SK-N-SH treated with all-trans-retinoic acid at 6 μM for 48 hours (cell line): ENCODE measurements at regions not wholly inside any gene's neighbourhood (a gene's known extent, or its start where the extent isn't known, plus 50 kb on each side); places are given as distances from the start of the nearest gene placed in this dataset.

Experiments used
- ATAC-seq: fragments of 200-7000 bp; cut with Tn5 transposase; 3 replicates; pipeline ENCODE4 v1.9.1; 2020; ENCODE audit warnings: mild to moderate bottlenecking, moderate library complexity
- ARNTL ChIP-seq: fragments of 450-650 bp; formaldehyde crosslinking; IDR thresholded peaks from 2 replicates; pipeline ENCODE4 v1.5.0; 2020; ENCODE audit warnings: low read depth, mild to moderate bottlenecking, moderate library complexity, borderline replicate concordance
- CSDC2 ChIP-seq: fragments of 250-450 bp; sonication (Bioruptor Pico); IDR thresholded peaks from 2 replicates; pipeline ENCODE4 v1.5.0; 2020; ENCODE audit warnings: mild to moderate bottlenecking, moderate library complexity
- ESRRG ChIP-seq: fragments of 250-450 bp; sonication (Bioruptor Pico); IDR thresholded peaks from 2 replicates; pipeline ENCODE4 v1.6.1; 2021; ENCODE audit warnings: mild to moderate bottlenecking
- GLIS3 ChIP-seq: fragments of 250-450 bp; sonication (Bioruptor Pico); IDR thresholded peaks from 2 replicates; pipeline ENCODE4 v1.5.0; 2020; ENCODE audit warnings: mild to moderate bottlenecking, moderate library complexity
- ISL1 ChIP-seq: fragments of 250-450 bp; sonication (Bioruptor Pico); IDR thresholded peaks from 2 replicates; pipeline ENCODE4 v2.1.2; 2022; ENCODE audit warnings: mild to moderate bottlenecking, moderate library complexity
- PATZ1 ChIP-seq: fragments of 250-450 bp; sonication (Bioruptor Pico); IDR thresholded peaks from 2 replicates; pipeline ENCODE4 v1.8.0; 2020; ENCODE audit warnings: mild to moderate bottlenecking, moderate library complexity, borderline replicate concordance
- PPARA ChIP-seq: fragments of 250-450 bp; sonication (Bioruptor Pico); IDR thresholded peaks from 2 replicates; pipeline ENCODE4 v1.5.0; 2020; ENCODE audit warnings: mild to moderate bottlenecking, borderline replicate concordance
- RARB ChIP-seq: fragments of 250-450 bp; sonication (Bioruptor Pico); IDR thresholded peaks from 2 replicates; pipeline ENCODE4 v1.8.0; 2021; ENCODE audit warnings: mild to moderate bottlenecking, moderate library complexity
- TCF4 ChIP-seq: fragments of 250-450 bp; sonication (Bioruptor Pico); IDR thresholded peaks from 2 replicates; pipeline ENCODE4 v1.8.0; 2021; ENCODE audit warnings: mild to moderate bottlenecking, moderate library complexity, borderline replicate concordance
- TOX ChIP-seq: fragments of 250-450 bp; sonication (Bioruptor Pico); IDR thresholded peaks from 2 replicates; pipeline ENCODE4 v1.8.0; 2021; ENCODE audit warnings: mild to moderate bottlenecking, moderate library complexity, borderline replicate concordance
- ZC3H10 ChIP-seq: fragments of 250-450 bp; sonication (Bioruptor Pico); IDR thresholded peaks from 2 replicates; pipeline ENCODE4 v1.5.1; 2021; ENCODE audit warnings: mild to moderate bottlenecking, moderate library complexity
- ZFP3 ChIP-seq: fragments of 250-450 bp; sonication (Bioruptor Pico); IDR thresholded peaks from 2 replicates; pipeline ENCODE4 v1.5.0; 2020; ENCODE audit warnings: mild to moderate bottlenecking, moderate library complexity
- ZFP30 ChIP-seq: fragments of 450-650 bp; formaldehyde crosslinking; IDR thresholded peaks from 2 replicates; pipeline ENCODE4 v1.5.0; 2022; ENCODE audit warnings: mild to moderate bottlenecking, moderate library complexity
- ZNF565 ChIP-seq: fragments of 450-650 bp; formaldehyde crosslinking; conservative IDR thresholded peaks from 2 replicates; pipeline ENCODE4 v1.5.0; 2020; ENCODE audit warnings: low read depth, mild to moderate bottlenecking, moderate library complexity
- ZNF70 ChIP-seq: fragments of 450-650 bp; formaldehyde crosslinking; IDR thresholded peaks from 2 replicates; pipeline ENCODE4 v1.5.0; 2020; ENCODE audit warnings: mild to moderate bottlenecking, moderate library complexity
- ZNF8 ChIP-seq: fragments of 450-650 bp; formaldehyde crosslinking; IDR thresholded peaks from 2 replicates; pipeline ENCODE4 v1.5.0; 2020; ENCODE audit warnings: mild to moderate bottlenecking, moderate library complexity
- TF ChIP-seq, protein P1 (sequence below): fragments of 250-450 bp; sonication (Bioruptor Pico); IDR thresholded peaks from 2 replicates; pipeline ENCODE4 v1.5.1; 2021; ENCODE audit warnings: mild to moderate bottlenecking, moderate library complexity
- TF ChIP-seq, protein P2 (sequence below): fragments of 250-450 bp; sonication (Bioruptor Pico); IDR thresholded peaks from 2 replicates; pipeline ENCODE4 v1.5.1; 2020; ENCODE audit warnings: low read depth, mild to moderate bottlenecking, moderate library complexity

DNA sequence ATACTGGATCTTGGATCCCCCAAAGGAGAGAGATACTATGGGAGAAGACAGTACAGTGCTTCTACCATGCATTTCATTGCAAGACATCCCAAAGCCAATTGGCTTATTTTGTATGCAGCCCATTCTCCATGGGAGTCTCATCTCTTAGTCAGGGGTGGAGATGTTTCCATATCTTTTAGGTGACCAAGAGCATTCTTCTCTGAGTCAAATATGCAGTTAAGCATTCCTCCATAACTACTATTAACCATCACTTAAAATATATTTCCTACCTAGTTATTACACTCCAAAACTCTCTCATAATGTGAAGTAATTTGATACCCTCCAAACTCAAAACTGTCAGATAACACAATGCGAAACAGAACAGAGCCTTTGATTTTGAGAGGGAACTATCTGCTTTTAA is 542.6 kb downstream of the HDGFL1 start:
- ATAC-seq: no peak; the same call in 1 of the 3 replicates
- TF ChIP-seq GLIS3 (CRISPR knock-in tag): no peak
- TF ChIP-seq ARNTL: no peak
- TF ChIP-seq ESRRG (CRISPR knock-in tag): no peak
- TF ChIP-seq, protein P1, sequence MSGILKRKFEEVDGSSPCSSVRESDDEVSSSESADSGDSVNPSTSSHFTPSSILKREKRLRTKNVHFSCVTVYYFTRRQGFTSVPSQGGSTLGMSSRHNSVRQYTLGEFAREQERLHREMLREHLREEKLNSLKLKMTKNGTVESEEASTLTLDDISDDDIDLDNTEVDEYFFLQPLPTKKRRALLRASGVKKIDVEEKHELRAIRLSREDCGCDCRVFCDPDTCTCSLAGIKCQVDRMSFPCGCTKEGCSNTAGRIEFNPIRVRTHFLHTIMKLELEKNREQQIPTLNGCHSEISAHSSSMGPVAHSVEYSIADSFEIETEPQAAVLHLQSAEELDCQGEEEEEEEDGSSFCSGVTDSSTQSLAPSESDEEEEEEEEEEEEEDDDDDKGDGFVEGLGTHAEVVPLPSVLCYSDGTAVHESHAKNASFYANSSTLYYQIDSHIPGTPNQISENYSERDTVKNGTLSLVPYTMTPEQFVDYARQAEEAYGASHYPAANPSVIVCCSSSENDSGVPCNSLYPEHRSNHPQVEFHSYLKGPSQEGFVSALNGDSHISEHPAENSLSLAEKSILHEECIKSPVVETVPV (CRISPR knock-in tag): no peak
- TF ChIP-seq ZFP30 (CRISPR knock-in tag): no peak
- TF ChIP-seq RARB (CRISPR knock-in tag): no peak
- TF ChIP-seq, protein P2, sequence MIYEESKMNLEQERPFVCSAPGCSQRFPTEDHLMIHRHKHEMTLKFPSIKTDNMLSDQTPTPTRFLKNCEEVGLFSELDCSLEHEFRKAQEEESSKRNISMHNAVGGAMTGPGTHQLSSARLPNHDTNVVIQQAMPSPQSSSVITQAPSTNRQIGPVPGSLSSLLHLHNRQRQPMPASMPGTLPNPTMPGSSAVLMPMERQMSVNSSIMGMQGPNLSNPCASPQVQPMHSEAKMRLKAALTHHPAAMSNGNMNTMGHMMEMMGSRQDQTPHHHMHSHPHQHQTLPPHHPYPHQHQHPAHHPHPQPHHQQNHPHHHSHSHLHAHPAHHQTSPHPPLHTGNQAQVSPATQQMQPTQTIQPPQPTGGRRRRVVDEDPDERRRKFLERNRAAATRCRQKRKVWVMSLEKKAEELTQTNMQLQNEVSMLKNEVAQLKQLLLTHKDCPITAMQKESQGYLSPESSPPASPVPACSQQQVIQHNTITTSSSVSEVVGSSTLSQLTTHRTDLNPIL (CRISPR knock-in tag): no peak
- no peak for TF ChIP-seq ISL1
- no peak for TF ChIP-seq ZFP3 (CRISPR knock-in tag)
- TF ChIP-seq ZC3H10 (CRISPR knock-in tag): no peak
- no peak for TF ChIP-seq PATZ1
- no peak for TF ChIP-seq TOX (CRISPR knock-in tag)
- TF ChIP-seq PPARA: no peak

- no peak for ATAC-seq
- TF ChIP-seq TOX (CRISPR knock-in tag) (no peak), ARNTL (no peak)
- TF ChIP-seq, protein P2 (CRISPR knock-in tag): no peak
- TF ChIP-seq, all 23 proteins: peak for 0
These were observed 545.6 kb downstream of the HDGFL1 start for GRCh38 chr6:23114812-23115504.

GRCh38 chr6:23137611-23138010 is 568.2 kb downstream of the HDGFL1 start:
- TF ChIP-seq ZNF8 (CRISPR knock-in tag) (no peak), TOX (CRISPR knock-in tag) (no peak), PPARA (no peak), ZFP30 (CRISPR knock-in tag) (no peak), ZFP3 (CRISPR knock-in tag) (no peak), ESRRG (CRISPR knock-in tag) (no peak), GLIS3 (CRISPR knock-in tag) (no peak), RARB (CRISPR knock-in tag) (no peak), ZNF70 (no peak), ARNTL (no peak), CSDC2 (CRISPR knock-in tag) (no peak), ZNF565 (CRISPR knock-in tag) (no peak)
- TF ChIP-seq, protein P1 (CRISPR knock-in tag): no peak
- ATAC-seq: no peak

GRCh38 chr6:23140871-23141270 is 571.5 kb downstream of the HDGFL1 start:
- no peak for ATAC-seq
- TF ChIP-seq ARNTL (no peak), ISL1 (peak; percentile 59)
- TF ChIP-seq, all 23 proteins: peak for 1

DNA sequence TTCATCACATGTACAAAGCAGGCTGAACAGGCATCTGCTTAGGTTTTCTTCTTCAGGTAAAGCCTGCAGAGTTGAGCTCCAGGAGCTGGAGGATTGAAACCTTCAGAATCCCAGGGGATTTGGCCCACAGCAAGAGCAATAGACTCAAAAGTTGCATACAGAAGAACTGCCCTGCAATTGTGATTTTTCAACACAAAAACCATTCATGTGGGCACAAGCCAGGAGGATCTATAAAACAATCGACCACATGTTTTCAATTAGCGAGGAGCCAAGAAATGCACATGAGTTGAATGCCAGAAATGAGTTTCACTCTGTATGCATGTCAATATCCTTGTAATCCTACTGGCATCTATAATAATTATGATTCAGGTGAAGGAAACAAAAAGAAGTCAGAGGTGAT is 576.4 kb downstream of the HDGFL1 start:
- peak; percentile 80 for ATAC-seq
- TF ChIP-seq PATZ1: no peak
- no peak for TF ChIP-seq CSDC2 (CRISPR knock-in tag)
- TF ChIP-seq ZFP3 (CRISPR knock-in tag): no peak
- TF ChIP-seq ZNF70: no peak
- peak; percentile 66 for TF ChIP-seq TCF4 (CRISPR knock-in tag)
- TF ChIP-seq RARB (CRISPR knock-in tag): no peak
